Aorta (tissue), 5 donors: ENCODE measurements at regions not wholly inside any gene's neighbourhood (a gene's known extent, or its start where the extent isn't known, plus 50 kb on each side); places are given as distances from the start of the nearest gene placed in this dataset.

ENCODE experiments used
- ATAC-seq: fragments of 200-7000 bp; cut with Tn5 transposase; one replicate; pipeline ENCODE4 v1.9.1; 2022; ENCODE audit warnings: moderate library complexity; ENCODE audit not compliant: low FRiP score
- DNase-seq, 2 donors: peaks; one replicate each; pipeline ENCODE4 v3.0.0-alpha.2; 2020
- H3K27ac ChIP-seq, 2 donors: one replicate each; pipeline ENCODE4 v1.5.1; 2013; ENCODE audit warnings: low read length in 2 of 2, mild to moderate bottlenecking in 2 of 2, moderate library complexity in 2 of 2, control low read depth in 1 of 2, inconsistent platforms in 1 of 2, low read depth in 1 of 2
- H3K27me3 ChIP-seq, 2 donors: one replicate each; pipeline ENCODE4 v1.6.1; 2013; ENCODE audit warnings: control low read depth in 1 of 2, low read length in 1 of 2, mild to moderate bottlenecking in 1 of 2, moderate library complexity in 1 of 2; ENCODE audit not compliant: insufficient read depth in 2 of 2, control insufficient read depth in 1 of 2
- H3K36me3 ChIP-seq, 2 donors: one replicate each; pipeline ENCODE4 v1.6.1; 2013; ENCODE audit warnings: control low read depth in 1 of 2, low read length in 1 of 2, mild to moderate bottlenecking in 1 of 2; ENCODE audit not compliant: insufficient read depth in 2 of 2, control insufficient read depth in 1 of 2
- H3K4me1 ChIP-seq, 2 donors: one replicate each; pipeline ENCODE4 v1.6.1; 2013; ENCODE audit warnings: low read length in 2 of 2, control low read depth in 1 of 2, mild to moderate bottlenecking in 1 of 2, moderate library complexity in 1 of 2; ENCODE audit not compliant: insufficient read depth in 2 of 2, control insufficient read depth in 1 of 2
- H3K4me3 ChIP-seq, 2 donors: one replicate each; pipeline ENCODE4 v1.5.1; 2013; ENCODE audit warnings: low read length in 2 of 2, control low read depth in 1 of 2, mild to moderate bottlenecking in 1 of 2
- H3K9me3 ChIP-seq: one replicate; pipeline ENCODE4 v1.6.1; 2013; ENCODE audit warnings: mild to moderate bottlenecking, low read length; ENCODE audit not compliant: control insufficient read depth
- WGBS, 2 donors: extraction: QIAGEN DNeasy Blood & Tissue Kit; methylation state at CpG; one replicate each; pipeline ENCODE4 v1.1.7; 2013; 5-methylcytosine and 5-hydroxymethylcytosine counted together
- intact Hi-C, 2 donors: fragments of 100-400 bp; cut with DNase I; formaldehyde crosslinking; loops; one replicate each; pipeline versions ENCODE4 v1.14.2 to v1.15.0; 2022
- donor health status: healthy with polysubstance abuse.
- donor health status: Bipolar disorder and iron deficiency.
- donor health status: DM: no; HTN: no; CAD: no.
- donor health status: DM: no; HTN: no; CAD: no.
- donor health status: DM: yes; HTN: yes; CAD: no.

- DNase-seq: peak; percentile 35 to 64
- ATAC-seq: no peak
- Histone ChIP-seq H3K4me3 (no peak overlapping the region), H3K27ac (no peak overlapping the region), H3K36me3 (no peaks in the 10 kb centered on the region), H3K27me3 (no peaks in the 10 kb centered on the region), H3K4me1 (no peaks in the 10 kb centered on the region), H3K9me3 (no peaks in the 10 kb centered on the region)
- 29 to 37% methylated on average over 39 of the region's 39 CpGs for WGBS, 2 donors
- intact Hi-C loops: no loop called here
These were observed 83.2 kb downstream of the FOXL3 start for GRCh38 chr7:372932-373791.

DNA sequence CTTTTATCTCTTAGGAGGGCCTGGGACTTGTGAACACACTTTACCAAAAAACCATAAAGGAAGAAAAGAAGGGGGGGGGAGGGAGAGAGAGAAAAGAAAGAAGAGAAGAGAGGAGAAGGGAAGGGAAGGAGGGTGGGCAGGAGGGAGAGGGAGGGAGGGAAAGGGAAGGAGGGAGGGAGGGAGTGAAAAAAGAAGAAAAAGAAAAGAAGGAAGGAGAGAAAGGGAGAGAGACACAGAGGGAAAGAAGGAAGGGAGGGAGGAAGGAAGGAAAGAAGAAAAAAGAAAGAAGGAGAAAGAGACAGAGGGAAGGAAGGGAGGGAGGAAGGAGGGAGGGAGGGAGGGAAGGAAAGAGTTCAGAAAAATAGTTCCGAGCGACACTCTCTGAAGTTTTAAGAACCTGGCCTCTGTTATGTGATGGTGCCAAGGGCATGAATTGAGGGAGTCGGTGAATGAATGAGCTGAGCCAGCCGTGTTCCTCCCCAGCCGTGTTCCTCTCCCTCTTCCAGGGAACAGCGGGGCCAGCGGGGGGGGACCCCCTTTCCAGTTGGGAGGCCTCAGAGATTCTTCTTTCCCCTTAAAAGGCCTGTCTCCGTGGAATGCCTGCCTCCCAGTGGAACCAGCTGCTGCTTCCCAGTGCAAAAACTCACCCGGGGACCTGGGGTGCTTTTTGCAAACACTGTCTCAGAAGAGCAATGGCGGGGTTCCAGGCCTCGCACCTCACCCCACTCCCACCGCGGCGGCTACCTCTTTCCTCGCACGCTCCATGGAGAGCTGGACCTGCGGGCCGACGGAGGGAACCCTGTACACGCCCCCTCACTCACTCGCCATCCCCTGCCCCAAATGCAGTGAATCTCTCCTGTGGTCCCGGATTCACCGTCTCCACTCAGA, 84.1 kb downstream of the FOXL3 start:
- Histone ChIP-seq H3K9me3 (no peaks in the 10 kb centered on the region), H3K36me3 (no peaks in the 10 kb centered on the region), H3K27me3 (no peaks in the 10 kb centered on the region), H3K4me1 (no peaks in the 10 kb centered on the region), H3K27ac (no peak overlapping the region), H3K4me3 (no peak overlapping the region)
- 92 to 93% methylated on average over 21 to 23 of the region's 23 CpGs for WGBS, 2 donors
- intact Hi-C loops: no loop called here
- DNase-seq: peak; percentile 32 to 69
- ATAC-seq: no peak

GRCh38 chr7:374706-375311, 84.8 kb downstream of the FOXL3 start:
- DNase-seq: peak; percentile 41 to 70
- Histone ChIP-seq H3K36me3 (no peaks in the 10 kb centered on the region), H3K4me1 (no peaks in the 10 kb centered on the region), H3K9me3 (no peaks in the 10 kb centered on the region), H3K4me3 (no peak overlapping the region), H3K27me3 (no peaks in the 10 kb centered on the region), H3K27ac (no peak overlapping the region)
- 97% methylated on average over 31 of the region's 31 CpGs for WGBS, 2 donors
- intact Hi-C loops: no loop called here
- no peak for ATAC-seq

- intact Hi-C loops: no loop called here
These were observed 85.4 kb downstream of the FOXL3 start for GRCh38 chr7:375321-375831.

GRCh38 chr7:375901-376305, 85.9 kb downstream of the FOXL3 start:
- Histone ChIP-seq H3K4me3 (no peak overlapping the region), H3K4me1 (no peaks in the 10 kb centered on the region), H3K9me3 (no peaks in the 10 kb centered on the region), H3K27me3 (no peaks in the 10 kb centered on the region), H3K36me3 (no peaks in the 10 kb centered on the region), H3K27ac (no peak overlapping the region)
- intact Hi-C loops: no loop called here
- DNase-seq (peak; percentile 33 to 65), ATAC-seq (no peak)
- WGBS, 2 donors: 76 to 83% methylated on average over 17 to 19 of the region's 19 CpGs

More at GRCh38 chr7:375321-375831, 85.4 kb downstream of the FOXL3 start:
- no peaks in the 10 kb centered on the region for H3K4me1 ChIP-seq
- no peaks in the 10 kb centered on the region for H3K36me3 ChIP-seq
- peak; percentile 32 to 69 for DNase-seq
- H3K9me3 ChIP-seq: no peaks in the 10 kb centered on the region
- H3K27ac ChIP-seq: no peak overlapping the region
- H3K27me3 ChIP-seq: no peaks in the 10 kb centered on the region
- H3K4me3 ChIP-seq: no peak overlapping the region
- ATAC-seq: no peak
- WGBS, 2 donors: 96 to 98% methylated on average over 32 of the region's 32 CpGs

DNA sequence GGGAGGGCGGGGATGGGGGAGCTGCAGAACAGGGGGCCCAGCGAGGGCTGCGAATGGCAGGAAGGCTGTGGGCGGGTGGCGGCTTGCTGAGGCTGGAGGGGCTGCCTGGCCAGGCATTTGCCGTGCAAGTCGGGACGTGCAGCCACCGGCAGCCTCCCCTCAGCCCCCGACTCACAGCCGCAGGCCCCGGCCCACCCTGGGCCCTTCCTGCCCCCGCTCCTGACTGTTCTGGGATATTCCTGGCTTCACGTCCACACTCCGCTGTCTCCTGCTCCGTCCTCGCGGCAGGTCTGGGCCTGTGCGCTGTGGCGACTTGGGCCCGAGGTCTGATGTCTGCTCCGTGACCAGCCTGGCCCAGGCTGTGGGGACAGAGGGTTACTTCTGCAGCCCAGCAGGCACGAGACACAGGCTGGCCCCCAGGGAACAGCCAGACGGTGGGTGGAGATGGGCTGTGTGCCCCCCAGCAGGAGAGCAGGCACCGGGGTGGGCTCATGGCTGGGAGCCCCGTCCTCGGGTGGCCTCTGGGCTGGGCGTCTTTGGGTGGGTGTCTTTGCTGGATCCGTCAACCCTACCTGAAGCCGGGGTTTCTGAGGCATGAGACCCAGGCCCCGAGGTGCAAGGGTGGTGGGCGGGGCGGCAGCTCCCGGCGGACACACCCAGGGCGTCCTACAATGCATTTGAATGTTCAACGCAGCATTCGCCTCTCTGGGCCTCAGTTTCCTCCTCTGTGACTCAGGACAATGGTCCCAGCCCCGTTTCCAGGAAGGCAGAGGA, 86.5 kb downstream of the FOXL3 start:
- 79 to 85% methylated on average over 30 to 39 of the region's 39 CpGs for WGBS, 2 donors
- Histone ChIP-seq H3K4me1 (no peaks in the 10 kb centered on the region), H3K36me3 (no peaks in the 10 kb centered on the region), H3K27ac (no peak overlapping the region), H3K4me3 (no peak overlapping the region), H3K27me3 (no peaks in the 10 kb centered on the region), H3K9me3 (no peaks in the 10 kb centered on the region)
- ATAC-seq (no peak), DNase-seq (peak; percentile 29 to 68)
- intact Hi-C loops: no loop called here

GRCh38 chr7:377080-378040, 87.4 kb downstream of the FOXL3 start:
- Histone ChIP-seq H3K4me3 (no peak overlapping the region), H3K27ac (no peak overlapping the region), H3K27me3 (no peaks in the 10 kb centered on the region), H3K4me1 (no peaks in the 10 kb centered on the region), H3K9me3 (no peaks in the 10 kb centered on the region), H3K36me3 (no peaks in the 10 kb centered on the region)
- intact Hi-C loops: no loop called here
- WGBS, 2 donors: 89 to 92% methylated on average over 30 to 35 of the region's 35 CpGs
- DNase-seq (peak; percentile 40 to 66), ATAC-seq (no peak)
